Hindlimb muscle (tissue), 1 donor: ENCODE measurements at regions not wholly inside any gene's neighbourhood (a gene's known extent, or its start where the extent isn't known, plus 50 kb on each side); places are given as distances from the start of the nearest gene placed in this dataset.
A peak's percentile ranks its signal among the peaks of the same experiment; 100 is the strongest.

Experiments
- DNase-seq: peaks from one replicate; pipeline ENCODE4 v3.0.0-alpha.2; 2013

- no peak for DNase-seq
These were observed 72.9 kb downstream of the SLC10A2 start for GRCh38 chr13:102993348-102993747.

GRCh38 chr13:102984210-102984609, 82.0 kb downstream of the SLC10A2 start:
- DNase-seq = no peak

- DNase-seq = no peak
These were observed 82.7 kb downstream of the SLC10A2 start for GRCh38 chr13:102983496-102983895.

GRCh38 chr13:102980331-102980982, 85.8 kb downstream of the SLC10A2 start:
- DNase-seq = no peak

- DNase-seq = peak; percentile 42
These were observed 88.0 kb downstream of the SLC10A2 start for GRCh38 chr13:102978168-102978567.

- no peak for DNase-seq
These were observed 88.7 kb downstream of the SLC10A2 start for GRCh38 chr13:102977471-102977870.

- no peak for DNase-seq
These were observed 91.7 kb downstream of the SLC10A2 start for GRCh38 chr13:102974317-102975087.

GRCh38 chr13:102972191-102972590, 94.0 kb downstream of the SLC10A2 start:
- DNase-seq = no peak

GRCh38 chr13:102970542-102970941, 95.7 kb downstream of the SLC10A2 start:
- DNase-seq = no peak

GRCh38 chr13:102968572-102969228, 97.5 kb downstream of the SLC10A2 start:
- DNase-seq = no peak

- no peak for DNase-seq
These were observed 100.4 kb downstream of the SLC10A2 start for GRCh38 chr13:102965802-102966201.

GRCh38 chr13:102962430-102962829, 103.8 kb downstream of the SLC10A2 start:
- no peak for DNase-seq

GRCh38 chr13:102960959-102961358, 105.3 kb downstream of the SLC10A2 start:
- DNase-seq = no peak

GRCh38 chr13:102956449-102956848, 109.8 kb downstream of the SLC10A2 start:
- DNase-seq = no peak

- no peak for DNase-seq
These were observed 108.5 kb downstream of the ERCC5 start for GRCh38 chr13:102954350-102954749.

- no peak for DNase-seq
These were observed 106.0 kb downstream of the ERCC5 start for GRCh38 chr13:102951808-102952207.

- DNase-seq = no peak
These were observed 102.0 kb downstream of the ERCC5 start for GRCh38 chr13:102947745-102948405.

- DNase-seq = no peak
These were observed 100.1 kb downstream of the ERCC5 start for GRCh38 chr13:102945886-102946285.

GRCh38 chr13:102945324-102945815, 99.5 kb downstream of the ERCC5 start:
- DNase-seq = no peak

- DNase-seq = no peak
These were observed 99.0 kb downstream of the ERCC5 start for GRCh38 chr13:102944821-102945220.

- DNase-seq = no peak
These were observed 94.9 kb downstream of the ERCC5 start for GRCh38 chr13:102940770-102941169.

GRCh38 chr13:102940143-102940542, 94.3 kb downstream of the ERCC5 start:
- no peak for DNase-seq

GRCh38 chr13:102935896-102936321, 90.1 kb downstream of the ERCC5 start:
- DNase-seq = no peak
